Vagina (tissue), 2 donors: ENCODE measurements at regions not wholly inside any gene's neighbourhood (a gene's known extent, or its start where the extent isn't known, plus 50 kb on each side); places are given as distances from the start of the nearest gene placed in this dataset.

Experiments
- CTCF ChIP-seq, 3 experiments: fragments of 450-650 bp in 2 of 3; fragments of 200-600 bp in 1 of 3; sonication (generic) in 1 of 3; IDR thresholded peaks; one replicate each; pipeline ENCODE4 v1.5.1; 2017 to 2019; ENCODE audit warnings: antibody characterized with exemption in 3 of 3, mild to moderate bottlenecking in 2 of 3, moderate library complexity in 2 of 3
- POLR2AphosphoS5 ChIP-seq, 2 donors: sonication (generic); formaldehyde crosslinking; IDR thresholded peaks; one replicate each; pipeline ENCODE4 v1.9.0; 2017; ENCODE audit warnings: antibody characterized with exemption in 2 of 2, mild to moderate bottlenecking in 2 of 2, low read depth in 1 of 2; ENCODE audit not compliant: insufficient read depth in 1 of 2

GRCh38 chr6:56745971-56746370 lies 103.3 kb upstream of the DST start:
- TF ChIP-seq CTCF (IDR thresholded peaks at IDR 0.05) (no peak), POLR2AphosphoS5 (IDR thresholded peaks at IDR 0.05; ENCODE audit: insufficient read depth in 1 of 2, low read depth in 1 of 2) (no peak)
